ENCODE measurements at regions not wholly inside any gene's neighbourhood (a gene's known extent, or its start where the extent isn't known, plus 50 kb on each side); places are given as distances from the start of the nearest gene placed in this dataset.

GRCh38 chr5:2020730-2021129 lies 138.0 kb upstream of the IRX4 start:
- DNase-seq, result no peak

- no peak for DNase-seq
Observed at GRCh38 chr5:2019716-2020115, 137.0 kb upstream of the IRX4 start.

- no peak for DNase-seq
Observed at GRCh38 chr5:2018390-2018724, 135.6 kb upstream of the IRX4 start.

GRCh38 chr5:2017540-2018389 lies 135.0 kb upstream of the IRX4 start:
- DNase-seq, result no peak

GRCh38 chr5:2015961-2016360 lies 133.2 kb upstream of the IRX4 start:
- no peak for DNase-seq

GRCh38 chr5:2015124-2015848 lies 132.6 kb upstream of the IRX4 start:
- no peak for DNase-seq

- DNase-seq, result no peak
Observed at GRCh38 chr5:2014058-2014610, 131.4 kb upstream of the IRX4 start.

GRCh38 chr5:2013301-2014057 lies 130.8 kb upstream of the IRX4 start:
- no peak for DNase-seq

- no peak for DNase-seq
Observed at GRCh38 chr5:2012885-2013284, 130.2 kb upstream of the IRX4 start.

GRCh38 chr5:2011481-2012411 lies 129.0 kb upstream of the IRX4 start:
- DNase-seq, result no peak

GRCh38 chr5:2010940-2011339 lies 128.2 kb upstream of the IRX4 start:
- DNase-seq, result no peak

GRCh38 chr5:2009986-2010914 lies 127.5 kb upstream of the IRX4 start:
- DNase-seq, result no peak

- no peak for DNase-seq
Observed at GRCh38 chr5:2008851-2009629, 126.3 kb upstream of the IRX4 start.

- no peak for DNase-seq
Observed at GRCh38 chr5:2007878-2008501, 125.3 kb upstream of the IRX4 start.

- DNase-seq, result no peak
Observed at GRCh38 chr5:2007496-2007877, 124.8 kb upstream of the IRX4 start.

GRCh38 chr5:2006971-2007291 lies 124.2 kb upstream of the IRX4 start:
- no peak for DNase-seq

- no peak for DNase-seq
Observed at GRCh38 chr5:2006193-2006970, 123.7 kb upstream of the IRX4 start.
